Muscle layer of colon (tissue), 2 donors: ENCODE measurements at regions not wholly inside any gene's neighbourhood (a gene's known extent, or its start where the extent isn't known, plus 50 kb on each side); places are given as distances from the start of the nearest gene placed in this dataset.

Experiments used
- H3K27ac ChIP-seq: one replicate; pipeline ENCODE4 v1.7.0; 2013; ENCODE audit warnings: low read depth, mild to moderate bottlenecking, low read length, moderate library complexity
- H3K27me3 ChIP-seq, 2 donors: one replicate each; pipeline ENCODE4 v1.7.0; 2013; ENCODE audit warnings: low read length in 2 of 2, mild to moderate bottlenecking in 2 of 2; ENCODE audit not compliant: insufficient read depth in 2 of 2, control insufficient read depth in 1 of 2
- H3K36me3 ChIP-seq: one replicate; pipeline ENCODE4 v1.7.0; 2013; ENCODE audit warnings: mild to moderate bottlenecking, low read length; ENCODE audit not compliant: insufficient read depth
- H3K4me1 ChIP-seq: one replicate; pipeline ENCODE4 v1.7.0; 2013; ENCODE audit warnings: mild to moderate bottlenecking, low read length; ENCODE audit not compliant: insufficient read depth
- H3K4me3 ChIP-seq, 2 donors: one replicate each; pipeline ENCODE4 v1.7.0; 2013; ENCODE audit warnings: low read length in 2 of 2, low read depth in 1 of 2, mild to moderate bottlenecking in 1 of 2, moderate library complexity in 1 of 2
- H3K9ac ChIP-seq: one replicate; pipeline ENCODE4 v1.7.0; 2013; ENCODE audit warnings: low read length
- H3K9me3 ChIP-seq: one replicate; pipeline ENCODE4 v1.7.0; 2013; ENCODE audit warnings: mild to moderate bottlenecking, low read length
- donor health status: abdominal sarcoma.
- donor health status: Adenocarcinoma of cecum.

DNA sequence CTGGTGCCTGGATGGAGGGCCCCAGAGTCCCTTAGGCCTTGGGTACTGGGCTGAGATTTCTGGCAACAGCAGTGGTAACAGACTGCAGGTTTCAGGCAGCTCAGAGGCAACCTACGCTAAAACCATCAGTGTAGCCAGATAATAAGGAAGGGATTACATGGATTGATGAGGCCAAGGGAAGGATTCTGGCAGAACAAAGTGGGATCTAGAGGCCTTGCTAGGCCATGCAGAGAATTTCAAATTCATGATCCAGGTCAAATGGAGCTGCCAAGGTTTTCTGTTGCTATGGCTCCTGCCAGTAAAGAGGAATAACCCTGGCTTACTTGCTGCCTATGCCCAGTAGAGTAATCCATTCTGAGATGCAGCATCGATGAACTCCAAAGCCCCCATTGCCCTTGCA is 445.7 kb downstream of the ADRA2A start:
- no peaks in the 10 kb centered on the region for H3K4me1 ChIP-seq
- H3K27ac ChIP-seq = no peak overlapping the region
- H3K9ac ChIP-seq = no peak overlapping the region
- no peaks in the 10 kb centered on the region for H3K9me3 ChIP-seq
- H3K27me3 ChIP-seq = no peaks in the 10 kb centered on the region
- no peak overlapping the region for H3K4me3 ChIP-seq
- no peaks in the 10 kb centered on the region for H3K36me3 ChIP-seq

DNA sequence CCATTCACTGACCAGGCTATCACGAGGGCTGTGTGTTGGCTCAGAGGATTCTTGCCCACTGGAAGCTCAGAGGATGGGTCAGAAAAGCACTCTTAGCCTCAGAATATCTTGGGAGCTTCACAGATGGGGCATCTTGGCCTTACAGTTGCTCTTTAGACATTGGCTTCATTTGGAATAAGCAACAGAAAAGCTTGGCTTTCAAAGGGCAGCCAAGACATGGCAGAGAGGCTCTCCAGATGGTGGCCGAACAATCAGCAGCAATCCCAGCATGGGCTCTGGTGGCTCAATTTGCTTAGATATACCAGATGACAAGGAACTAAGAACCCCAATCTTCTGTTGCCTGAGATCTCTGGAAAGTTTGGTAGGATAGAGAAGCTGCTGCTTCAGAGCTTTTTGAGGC is 446.2 kb downstream of the ADRA2A start:
- Histone ChIP-seq H3K4me3 (no peak overlapping the region), H3K9ac (no peak overlapping the region), H3K4me1 (no peaks in the 10 kb centered on the region), H3K27me3 (no peaks in the 10 kb centered on the region), H3K27ac (no peak overlapping the region), H3K9me3 (no peaks in the 10 kb centered on the region), H3K36me3 (no peaks in the 10 kb centered on the region)

DNA sequence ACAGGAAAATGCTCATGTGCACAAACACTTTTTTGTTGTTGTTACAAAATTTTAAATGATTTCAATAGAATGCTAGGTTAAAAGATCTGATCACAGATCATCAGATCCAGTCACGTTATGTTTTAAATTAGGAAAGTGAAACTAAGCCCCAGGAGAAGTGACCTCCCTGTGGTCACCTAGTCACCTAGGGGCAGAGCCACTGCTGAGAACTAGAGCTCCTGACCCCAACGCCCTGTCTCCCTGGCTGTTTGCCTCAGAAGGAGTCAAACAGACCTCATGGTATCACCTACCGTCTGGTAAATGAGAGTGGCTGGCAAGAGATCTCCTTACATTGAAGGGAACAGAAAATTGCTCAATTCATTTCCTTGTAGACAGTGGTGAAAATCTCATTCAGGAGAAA is 447.3 kb downstream of the ADRA2A start:
- H3K27me3 ChIP-seq = no peaks in the 10 kb centered on the region
- H3K36me3 ChIP-seq = no peaks in the 10 kb centered on the region
- H3K9ac ChIP-seq = no peak overlapping the region
- no peak overlapping the region for H3K27ac ChIP-seq
- H3K4me1 ChIP-seq = no peaks in the 10 kb centered on the region
- H3K4me3 ChIP-seq = no peak overlapping the region
- H3K9me3 ChIP-seq = no peaks in the 10 kb centered on the region

DNA sequence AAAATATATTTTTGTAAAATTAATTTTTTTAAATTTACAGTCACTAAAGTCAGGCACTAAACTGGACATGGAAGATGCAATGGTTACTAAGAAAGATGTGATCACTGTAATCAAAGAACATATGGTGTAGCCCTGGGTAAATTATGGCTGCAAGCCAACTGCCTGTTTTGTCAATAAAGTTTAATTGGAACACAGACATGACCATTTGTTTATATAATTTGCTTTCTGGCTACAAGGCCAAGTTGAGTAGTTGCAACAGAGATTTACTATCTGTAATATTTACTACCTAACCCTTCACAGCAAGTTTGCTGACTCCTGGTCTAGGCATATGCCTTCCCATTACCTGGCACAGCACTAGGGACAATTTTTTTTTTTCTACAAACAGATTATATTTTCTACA is 448.9 kb downstream of the ADRA2A start:
- H3K36me3 ChIP-seq = no peaks in the 10 kb centered on the region
- no peak overlapping the region for H3K27ac ChIP-seq
- no peak overlapping the region for H3K9ac ChIP-seq

DNA sequence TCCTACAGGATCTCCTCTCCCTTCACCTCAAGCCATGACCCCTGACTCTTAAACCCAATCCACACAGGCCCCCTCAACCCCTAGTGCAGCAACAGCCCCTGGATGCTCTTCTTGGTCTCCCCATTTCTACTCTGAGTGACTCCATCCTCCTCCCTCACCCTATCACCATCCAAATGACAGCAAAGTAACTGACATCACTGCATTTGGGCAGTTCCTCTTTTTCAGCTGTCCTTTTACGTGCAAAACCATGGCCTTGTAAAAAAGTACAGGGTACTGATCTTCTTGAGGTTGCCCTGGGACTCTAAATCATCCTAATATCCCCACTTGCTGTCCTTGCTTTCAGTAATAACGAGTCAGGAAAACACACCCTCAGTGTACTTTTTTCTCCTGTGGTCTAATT is 454.9 kb downstream of the ADRA2A start:
- Histone ChIP-seq H3K4me3 (no peak overlapping the region), H3K9ac (no peak overlapping the region), H3K27ac (no peak overlapping the region), H3K9me3 (no peaks in the 10 kb centered on the region), H3K4me1 (no peaks in the 10 kb centered on the region), H3K27me3 (no peaks in the 10 kb centered on the region), H3K36me3 (no peaks in the 10 kb centered on the region)

More for the DNA sequence above, 448.9 kb downstream of the ADRA2A start:
- no peaks in the 10 kb centered on the region for H3K4me1 ChIP-seq
- H3K27me3 ChIP-seq = no peaks in the 10 kb centered on the region
- H3K4me3 ChIP-seq = no peak overlapping the region
- no peaks in the 10 kb centered on the region for H3K9me3 ChIP-seq

DNA sequence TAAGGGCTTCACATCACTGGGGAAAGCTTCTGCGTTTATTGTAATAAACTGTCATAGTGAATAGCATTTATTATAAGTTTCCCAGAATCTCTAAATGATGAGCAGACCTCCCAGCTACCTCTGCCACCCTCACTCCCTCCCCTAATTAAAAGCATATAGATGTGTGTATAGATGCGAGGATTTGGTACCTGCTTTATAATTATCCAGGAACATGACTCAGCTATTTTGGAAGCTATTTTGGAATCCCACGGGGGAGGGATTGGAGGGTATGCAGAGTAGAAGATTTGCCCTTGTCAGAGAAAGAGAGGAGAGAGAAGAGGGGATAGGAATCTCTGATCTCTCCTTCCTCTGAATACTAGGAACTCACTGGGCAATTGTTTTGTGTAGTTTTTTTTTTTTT is 455.3 kb downstream of the ADRA2A start:
- H3K27me3 ChIP-seq = no peaks in the 10 kb centered on the region
- no peak overlapping the region for H3K9ac ChIP-seq
- no peaks in the 10 kb centered on the region for H3K4me1 ChIP-seq
- H3K27ac ChIP-seq = no peak overlapping the region
- H3K9me3 ChIP-seq = no peaks in the 10 kb centered on the region
- no peak overlapping the region for H3K4me3 ChIP-seq
- H3K36me3 ChIP-seq = no peaks in the 10 kb centered on the region

DNA sequence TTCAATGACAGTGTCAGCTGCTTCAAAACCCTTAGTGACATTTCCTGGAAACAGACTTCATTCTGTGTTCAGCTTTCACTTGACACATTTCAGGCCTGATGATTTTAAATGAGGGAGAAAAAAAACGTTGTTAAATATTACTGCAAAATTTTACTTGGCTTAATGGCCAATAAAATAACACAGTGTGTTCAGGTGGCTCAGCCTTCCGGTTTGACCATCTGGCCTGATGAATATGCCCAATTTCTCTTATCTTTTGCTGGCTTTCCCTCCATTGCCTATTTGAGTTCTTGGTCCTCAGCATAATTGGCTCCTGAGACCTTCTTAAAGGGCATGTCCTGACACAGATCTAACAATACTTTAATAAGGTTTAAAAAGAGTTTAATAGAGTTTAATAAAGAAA is 462.4 kb downstream of the ADRA2A start:
- Histone ChIP-seq H3K36me3 (no peaks in the 10 kb centered on the region), H3K27ac (no peak overlapping the region), H3K4me3 (no peak overlapping the region), H3K4me1 (no peaks in the 10 kb centered on the region), H3K9ac (no peak overlapping the region), H3K27me3 (no peaks in the 10 kb centered on the region), H3K9me3 (no peaks in the 10 kb centered on the region)

DNA sequence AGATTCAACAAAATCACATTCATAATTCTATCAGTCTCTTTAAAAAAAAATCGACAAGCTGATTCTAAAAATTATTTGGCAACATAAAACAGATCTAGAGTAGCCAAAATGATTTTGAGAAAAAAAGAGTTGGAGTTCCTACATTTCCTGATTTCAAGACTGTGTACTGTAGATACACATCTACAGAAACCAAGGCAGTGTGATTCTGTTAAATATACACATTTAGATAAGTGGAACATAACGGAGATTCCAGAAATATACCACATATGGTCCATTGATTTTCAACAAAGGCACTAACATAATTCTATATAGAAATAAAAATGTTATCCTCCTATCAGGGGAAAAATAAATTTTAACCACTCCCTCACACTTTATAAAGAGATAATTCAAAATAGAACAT is 467.0 kb downstream of the ADRA2A start:
- H3K9me3 ChIP-seq = no peaks in the 10 kb centered on the region
- no peak overlapping the region for H3K4me3 ChIP-seq
- no peak overlapping the region for H3K27ac ChIP-seq
- peaks cover 4% of the 10 kb centered on the region for H3K4me1 ChIP-seq
- no peaks in the 10 kb centered on the region for H3K27me3 ChIP-seq
- H3K36me3 ChIP-seq = no peaks in the 10 kb centered on the region
- H3K9ac ChIP-seq = no peak overlapping the region

DNA sequence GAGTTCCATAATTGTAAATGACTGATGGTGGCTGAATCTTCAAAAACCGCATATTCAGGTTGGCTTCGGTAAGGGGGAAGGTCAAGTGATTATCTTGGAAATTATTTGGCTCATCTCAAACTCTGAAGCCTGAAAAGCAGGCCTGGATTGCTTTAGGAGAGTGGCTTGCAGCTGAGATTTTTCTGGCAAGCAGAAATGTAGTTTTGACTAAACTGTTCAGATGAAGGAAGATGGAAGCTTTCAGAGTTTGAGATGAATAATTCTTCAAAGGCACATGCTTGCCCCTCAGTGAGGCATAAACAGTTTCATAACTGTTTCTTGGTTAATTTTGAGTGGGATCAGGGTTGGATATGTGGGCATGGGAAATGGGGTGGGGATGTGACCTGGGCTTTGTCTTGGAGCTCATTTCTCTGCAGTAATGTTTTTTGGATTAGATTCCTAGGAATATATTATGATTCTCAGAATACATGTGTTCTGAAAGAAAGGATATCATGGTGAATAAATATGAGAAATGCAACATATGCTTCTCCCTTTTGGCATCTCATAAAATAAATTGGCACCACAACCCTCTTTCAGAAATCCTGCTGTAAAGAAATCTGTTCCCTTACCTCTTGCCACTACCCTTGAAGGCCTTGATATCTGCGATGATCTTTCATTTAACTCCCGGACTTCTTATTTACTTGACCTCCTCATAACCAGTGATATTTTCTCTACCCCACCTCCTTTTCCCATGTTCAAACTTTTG is 469.2 kb downstream of the ADRA2A start:
- H3K36me3 ChIP-seq = no peaks in the 10 kb centered on the region
- H3K27me3 ChIP-seq = no peaks in the 10 kb centered on the region
- H3K4me3 ChIP-seq = no peak overlapping the region
- H3K27ac ChIP-seq = no peak overlapping the region
- H3K4me1 ChIP-seq = peaks cover 4% of the 10 kb centered on the region
- H3K9me3 ChIP-seq = no peaks in the 10 kb centered on the region
- no peak overlapping the region for H3K9ac ChIP-seq

DNA sequence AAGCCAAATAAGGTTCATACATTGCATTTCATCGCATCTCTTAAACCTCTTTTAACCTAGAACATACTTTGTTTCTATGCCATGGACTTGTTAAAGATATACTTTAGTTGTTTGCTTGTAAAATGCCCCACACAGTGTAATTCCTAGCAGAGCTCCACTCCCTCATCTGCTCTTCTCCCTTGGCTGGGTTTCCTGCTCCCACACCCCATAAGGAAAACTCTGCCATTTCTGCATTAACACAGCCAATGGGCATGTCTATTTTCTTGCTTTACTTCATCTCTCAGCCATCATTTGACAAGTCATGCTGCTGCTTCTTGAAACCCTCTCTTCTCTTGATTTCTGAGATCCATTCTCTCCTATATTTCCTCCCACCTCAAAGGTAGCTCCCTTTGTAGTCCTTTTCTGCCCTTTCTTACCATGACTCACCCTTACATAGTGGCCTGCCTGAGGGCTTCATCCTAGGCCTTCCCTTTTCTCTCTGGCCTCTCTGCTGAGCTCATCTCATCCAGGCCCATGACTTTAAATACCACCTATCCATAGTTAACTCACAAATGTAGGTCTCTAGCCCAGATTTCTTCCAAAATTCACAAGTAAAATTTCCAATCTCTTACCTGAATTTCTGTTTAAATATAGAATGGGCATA is 471.4 kb downstream of the ADRA2A start:
- Histone ChIP-seq H3K27ac (no peak overlapping the region), H3K4me3 (no peak overlapping the region), H3K9me3 (no peaks in the 10 kb centered on the region), H3K27me3 (no peaks in the 10 kb centered on the region), H3K4me1 (peaks cover 4% of the 10 kb centered on the region), H3K9ac (no peak overlapping the region), H3K36me3 (no peaks in the 10 kb centered on the region)

DNA sequence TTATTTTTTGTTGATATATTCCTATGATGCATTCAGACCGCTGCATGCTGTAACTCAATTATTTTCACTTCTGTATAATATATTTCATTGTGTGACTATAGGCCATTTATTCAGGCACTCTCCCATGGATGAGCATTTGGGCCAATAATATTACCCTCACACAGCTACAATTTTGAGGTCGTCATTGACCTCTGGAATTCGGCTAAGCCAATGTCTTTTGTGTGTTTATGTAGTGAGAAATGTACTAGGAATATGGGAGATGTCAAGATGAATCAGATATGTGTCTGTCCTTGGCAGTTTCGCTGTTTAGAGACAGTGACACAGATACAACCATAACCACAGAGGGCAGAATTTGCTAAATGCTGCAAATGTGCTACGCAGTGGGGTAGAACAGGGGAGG is 474.2 kb downstream of the ADRA2A start:
- Histone ChIP-seq H3K9ac (no peak overlapping the region), H3K27me3 (no peaks in the 10 kb centered on the region), H3K27ac (no peak overlapping the region), H3K4me3 (no peak overlapping the region), H3K4me1 (peaks cover 2% of the 10 kb centered on the region), H3K36me3 (no peaks in the 10 kb centered on the region), H3K9me3 (no peaks in the 10 kb centered on the region)

DNA sequence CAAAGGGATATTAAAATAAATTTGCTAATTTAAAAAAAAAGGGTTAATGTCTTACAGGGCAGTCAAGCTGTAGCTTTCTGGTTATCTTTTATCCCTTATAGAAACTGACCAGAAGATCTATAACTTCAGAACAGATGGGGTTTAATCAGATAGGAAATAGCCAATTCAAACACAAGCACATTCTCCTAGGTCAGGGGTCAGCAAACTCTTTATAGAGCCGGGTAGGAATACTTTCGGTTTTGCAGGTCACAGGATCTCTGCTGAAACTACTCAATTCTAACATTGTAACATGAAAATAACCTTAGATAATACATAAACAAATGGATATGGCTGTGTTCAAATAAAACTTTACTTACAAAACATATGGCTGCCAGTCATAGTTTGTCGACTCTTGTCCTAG is 479.8 kb downstream of the ADRA2A start:
- H3K9ac ChIP-seq = no peak overlapping the region
- H3K27me3 ChIP-seq = no peaks in the 10 kb centered on the region
- no peak overlapping the region for H3K27ac ChIP-seq
- H3K36me3 ChIP-seq = no peaks in the 10 kb centered on the region
- H3K4me1 ChIP-seq = no peaks in the 10 kb centered on the region
- H3K9me3 ChIP-seq = no peaks in the 10 kb centered on the region
- no peak overlapping the region for H3K4me3 ChIP-seq
